ENCODE measurements at regions not wholly inside any gene's neighbourhood (a gene's known extent, or its start where the extent isn't known, plus 50 kb on each side); places are given as distances from the start of the nearest gene placed in this dataset.

GRCh38 chr5:152956943-152957613 lies 533.4 kb upstream of the GRIA1 start:
- H3K36me3 Mint-ChIP-seq (ENCODE audit: low read depth) = no peaks in the 10 kb centered on the region
- no peaks in the 10 kb centered on the region for H3K27me3 Mint-ChIP-seq
- no peak overlapping the region for H3K27ac Mint-ChIP-seq
- no peaks in the 10 kb centered on the region for H3K9me3 Mint-ChIP-seq
- intact Hi-C loops (cut with micrococcal nuclease) = no loop called here
- POLR2A ChIA-PET = no interaction called here
- ATAC-seq (ENCODE audit: low read depth) (no peak), DNase-seq (no peak)
- H3K4me1 Mint-ChIP-seq = no peaks in the 10 kb centered on the region
- CTCF ChIA-PET = no interaction called here
- TF ChIP-seq CTCF (IDR thresholded peaks at IDR 0.05) = no peak
- no peak overlapping the region for H3K4me3 Mint-ChIP-seq

DNA sequence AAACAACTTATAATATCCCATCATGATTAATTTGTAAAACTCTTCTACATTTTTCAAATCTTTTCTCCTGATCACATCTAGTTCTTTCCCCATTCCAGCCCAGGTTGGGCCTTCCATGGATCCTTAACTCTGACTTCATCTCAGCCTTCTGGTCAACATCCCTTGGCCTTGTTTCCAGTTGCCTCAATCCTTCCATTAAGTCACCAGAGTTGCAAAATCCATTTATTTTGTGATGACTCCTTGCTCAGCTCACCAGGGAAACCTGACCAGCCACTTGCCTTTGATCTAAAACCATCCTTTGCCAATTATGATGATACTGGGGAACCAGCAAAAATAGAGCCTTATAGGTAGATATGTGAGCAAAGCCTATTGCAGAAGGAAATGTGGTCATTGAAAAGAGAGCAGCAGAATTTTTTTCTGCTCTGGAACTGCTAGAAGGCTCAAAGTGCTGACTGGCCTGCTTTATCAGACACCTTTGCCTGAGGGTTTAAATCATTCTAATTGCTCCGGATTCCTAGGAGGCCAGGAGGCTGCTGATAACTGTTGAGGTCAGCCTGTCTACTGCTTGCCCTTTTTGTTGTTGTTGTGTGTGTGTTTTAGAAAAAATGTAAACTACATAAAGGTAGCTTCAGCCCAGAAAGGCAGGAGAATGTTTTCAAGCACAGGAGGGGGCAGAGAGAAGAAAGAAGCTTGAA lies 512.2 kb upstream of the GRIA1 start:
- Mint-ChIP-seq H3K27me3 (no peaks in the 10 kb centered on the region), H3K4me1 (no peaks in the 10 kb centered on the region), H3K4me3 (no peak overlapping the region), H3K36me3 (ENCODE audit: low read depth) (no peaks in the 10 kb centered on the region), H3K9me3 (peaks cover 17% of the 10 kb centered on the region), H3K27ac (no peak overlapping the region)
- ChIA-PET POLR2A (no interaction called here), CTCF (no interaction called here)
- ATAC-seq (ENCODE audit: low read depth) = no peak
- DNase-seq = no peak
- no peak for TF ChIP-seq CTCF (IDR thresholded peaks at IDR 0.05)
- intact Hi-C loops (cut with micrococcal nuclease) = no loop called here

GRCh38 chr5:152987131-152987530 lies 503.3 kb upstream of the GRIA1 start:
- intact Hi-C loops (cut with micrococcal nuclease) = no loop called here
- POLR2A ChIA-PET = no interaction called here
- no peak for TF ChIP-seq CTCF (IDR thresholded peaks at IDR 0.05)
- peaks cover 3% of the 10 kb centered on the region for H3K9me3 Mint-ChIP-seq
- ATAC-seq (ENCODE audit: low read depth) (no peak), DNase-seq (no peak)
- no peaks in the 10 kb centered on the region for H3K36me3 Mint-ChIP-seq (ENCODE audit: low read depth)
- no peak overlapping the region for H3K4me3 Mint-ChIP-seq
- H3K27ac Mint-ChIP-seq = no peak overlapping the region
- no peaks in the 10 kb centered on the region for H3K27me3 Mint-ChIP-seq
- no peaks in the 10 kb centered on the region for H3K4me1 Mint-ChIP-seq
- CTCF ChIA-PET = no interaction called here

- Mint-ChIP-seq H3K4me3 (no peak overlapping the region), H3K9me3 (no peaks in the 10 kb centered on the region), H3K27ac (no peak overlapping the region), H3K4me1 (no peaks in the 10 kb centered on the region), H3K36me3 (ENCODE audit: low read depth) (no peaks in the 10 kb centered on the region), H3K27me3 (no peaks in the 10 kb centered on the region)
- ATAC-seq (ENCODE audit: low read depth) = no peak
- intact Hi-C loops (cut with micrococcal nuclease) = no loop called here
- DNase-seq = no peak
- CTCF ChIA-PET = no interaction called here
- no peak for TF ChIP-seq CTCF (IDR thresholded peaks at IDR 0.05)
- POLR2A ChIA-PET = no interaction called here
These were observed 500.3 kb upstream of the GRIA1 start for GRCh38 chr5:152990217-152990616.

GRCh38 chr5:152990649-152991048 lies 499.8 kb upstream of the GRIA1 start:
- Mint-ChIP-seq H3K27me3 (no peaks in the 10 kb centered on the region), H3K9me3 (no peaks in the 10 kb centered on the region), H3K4me3 (no peak overlapping the region), H3K27ac (no peak overlapping the region), H3K4me1 (no peaks in the 10 kb centered on the region), H3K36me3 (ENCODE audit: low read depth) (no peaks in the 10 kb centered on the region)
- intact Hi-C loops (cut with micrococcal nuclease) = no loop called here
- POLR2A ChIA-PET = no interaction called here
- DNase-seq (no peak), ATAC-seq (ENCODE audit: low read depth) (no peak)
- CTCF ChIA-PET = no interaction called here
- no peak for TF ChIP-seq CTCF (IDR thresholded peaks at IDR 0.05)

Measured in activated B cell treated with CpG ODN at 0.5 μM for 24 hours (primary cell).